M059J (cell line): ENCODE measurements at regions not wholly inside any gene's neighbourhood (a gene's known extent, or its start where the extent isn't known, plus 50 kb on each side); places are given as distances from the start of the nearest gene placed in this dataset.
"Not testable (repeated sequence)": the region's sequence is repeated elsewhere in the genome, so short reads cannot be mapped to it uniquely, and the experiment has no call there.

Source experiments
- DNase-seq: peaks from one replicate; pipeline ENCODE4 v3.0.0-alpha.2; 2012; ENCODE audit warnings: low read depth

DNA sequence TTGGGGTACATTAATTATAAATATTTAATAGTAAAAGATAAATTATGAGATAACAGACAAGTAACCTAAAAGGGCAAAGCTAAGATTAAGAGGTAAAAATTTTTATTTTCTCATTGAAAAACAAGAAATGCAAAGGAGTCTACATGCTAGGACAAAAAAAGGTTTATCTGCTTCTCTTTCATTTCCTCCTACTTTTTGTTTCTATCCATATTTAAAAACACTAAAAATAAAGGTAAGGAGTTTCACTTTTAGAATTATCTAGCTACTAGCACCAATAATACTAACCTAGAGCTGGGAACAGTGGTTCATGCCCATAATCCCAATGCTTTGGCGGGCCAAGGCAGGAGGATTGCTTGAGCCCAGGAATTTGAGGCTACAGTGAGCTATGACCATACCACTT is 1551.7 kb upstream of the SLC39A10 start:
- no peak for DNase-seq

DNA sequence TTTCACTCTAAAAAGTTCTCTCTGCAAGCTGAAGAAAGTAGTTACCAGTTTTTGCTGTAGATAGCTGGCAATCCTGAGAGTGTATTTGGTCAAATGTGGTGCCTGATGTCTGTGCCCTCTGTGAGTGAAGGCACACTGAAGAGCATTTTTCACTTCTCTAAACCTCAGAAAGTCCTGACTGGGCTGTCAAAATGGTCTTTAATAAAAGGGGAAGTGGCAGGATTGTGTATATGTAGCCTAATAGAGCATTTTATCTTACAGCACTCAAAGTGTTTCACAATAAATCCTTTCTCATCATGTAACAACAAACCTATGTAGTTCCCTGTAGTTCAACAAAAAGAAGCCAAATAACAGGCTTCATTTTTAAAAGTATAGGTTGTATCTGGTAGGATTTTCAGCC is 1552.3 kb upstream of the SLC39A10 start:
- no peak for DNase-seq

DNA sequence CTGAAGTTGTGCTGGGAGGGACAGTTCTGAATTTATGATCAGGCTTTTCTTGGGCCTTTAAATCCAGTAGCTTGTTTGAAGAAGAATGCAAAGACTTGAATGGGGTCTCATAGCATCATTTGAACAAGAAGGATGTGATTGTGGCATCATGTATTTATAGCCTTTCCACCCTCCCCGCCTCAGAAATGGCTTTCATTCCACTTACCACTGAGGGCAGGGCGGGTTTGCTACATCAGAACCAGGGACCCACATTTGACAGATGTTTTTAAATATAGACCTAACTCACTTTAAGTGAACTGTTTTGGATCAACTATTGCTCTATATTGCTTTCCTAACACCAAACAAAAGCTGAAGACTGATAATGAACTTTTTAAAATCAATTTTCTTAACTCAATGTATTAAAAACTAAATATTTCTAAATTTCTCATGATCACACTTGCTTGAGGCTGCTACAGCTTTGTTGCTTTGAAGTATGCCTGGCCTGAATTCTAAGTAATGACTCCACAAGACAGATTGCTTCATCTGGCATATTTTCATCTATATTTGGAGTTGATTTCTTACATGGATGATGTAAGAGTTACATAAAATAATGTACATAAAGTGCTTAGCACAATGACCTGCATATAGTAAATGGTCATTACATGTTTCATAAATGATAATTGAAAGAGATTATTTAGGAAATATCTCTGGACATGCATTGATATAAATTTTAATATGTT is 1552.9 kb upstream of the SLC39A10 start:
- DNase-seq = no peak

DNA sequence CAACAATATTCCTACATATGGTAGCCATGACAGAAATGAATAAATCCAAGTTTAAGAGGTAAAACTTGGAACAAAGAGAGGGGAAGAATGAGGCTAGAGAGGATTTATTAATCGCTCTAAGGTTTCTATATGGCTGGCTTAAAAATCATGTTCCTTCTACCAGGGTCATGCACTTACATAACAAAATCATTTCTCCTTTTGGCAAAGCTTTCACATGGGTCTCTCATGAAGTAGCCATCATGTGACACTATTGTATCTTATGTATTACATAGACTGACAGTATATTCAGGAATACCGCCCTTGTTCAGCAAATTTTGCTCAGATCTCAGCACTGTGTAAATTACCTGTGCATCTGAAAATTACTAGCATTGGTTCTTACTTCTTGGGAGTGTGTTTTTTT is 1554.5 kb upstream of the SLC39A10 start:
- DNase-seq = no peak

DNA sequence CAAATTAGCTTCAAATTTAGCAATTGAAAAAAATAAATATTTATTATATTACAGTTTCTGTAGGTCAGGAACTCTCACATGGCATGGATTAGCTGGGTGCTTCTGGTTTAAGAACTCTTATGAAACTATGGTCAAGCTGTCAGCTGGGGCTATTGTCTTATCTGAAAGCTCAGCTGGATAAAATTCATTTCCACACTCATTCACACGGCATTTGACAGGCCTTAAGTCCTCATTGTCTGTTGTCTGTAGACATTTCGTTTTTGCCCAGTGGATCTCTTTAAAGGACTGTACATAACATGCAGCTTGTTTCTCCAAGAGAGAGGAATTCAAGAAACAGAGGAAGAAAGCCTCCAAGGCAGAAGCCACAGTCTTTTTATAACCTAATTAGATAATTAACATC is 1556.8 kb upstream of the SLC39A10 start:
- DNase-seq = no peak

DNA sequence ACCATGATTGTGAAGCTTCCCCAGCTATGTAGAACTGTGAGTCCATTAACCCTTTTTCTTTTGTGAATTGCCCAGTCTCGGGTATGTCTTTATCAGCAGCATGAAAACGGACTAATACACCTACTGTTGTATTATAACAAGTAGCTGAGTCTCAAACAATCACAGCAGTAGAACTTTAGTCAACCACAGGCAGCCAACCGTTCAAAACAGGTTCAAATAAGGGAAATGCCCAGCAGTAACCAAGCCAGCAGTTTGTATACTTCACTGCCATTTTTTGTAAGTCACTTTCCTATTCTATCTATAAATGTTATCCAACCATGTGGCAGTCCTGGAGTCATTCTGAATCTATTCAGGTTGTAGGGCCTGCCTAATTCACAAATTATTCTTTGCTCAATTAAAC is 1560.6 kb upstream of the SLC39A10 start:
- DNase-seq = no peak

DNA sequence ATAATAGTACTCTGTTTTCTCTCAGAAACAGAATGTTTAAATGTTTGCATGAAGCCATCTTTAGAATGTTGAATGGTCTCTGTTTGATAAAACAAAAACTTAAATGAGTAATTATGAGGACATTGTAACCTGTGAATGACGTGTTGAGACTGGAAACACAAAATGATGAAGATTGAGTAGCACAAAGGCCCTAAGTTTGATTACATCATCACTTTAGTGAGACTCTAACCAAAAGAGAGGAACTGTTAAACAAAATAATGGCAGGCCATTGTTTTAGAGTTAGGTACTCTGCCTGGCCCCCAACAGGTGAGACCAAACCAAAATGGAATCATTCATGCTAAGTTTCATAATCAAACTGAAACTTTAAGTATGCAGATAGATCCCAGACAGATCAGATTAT is 1561.7 kb upstream of the SLC39A10 start:
- DNase-seq = no peak

DNA sequence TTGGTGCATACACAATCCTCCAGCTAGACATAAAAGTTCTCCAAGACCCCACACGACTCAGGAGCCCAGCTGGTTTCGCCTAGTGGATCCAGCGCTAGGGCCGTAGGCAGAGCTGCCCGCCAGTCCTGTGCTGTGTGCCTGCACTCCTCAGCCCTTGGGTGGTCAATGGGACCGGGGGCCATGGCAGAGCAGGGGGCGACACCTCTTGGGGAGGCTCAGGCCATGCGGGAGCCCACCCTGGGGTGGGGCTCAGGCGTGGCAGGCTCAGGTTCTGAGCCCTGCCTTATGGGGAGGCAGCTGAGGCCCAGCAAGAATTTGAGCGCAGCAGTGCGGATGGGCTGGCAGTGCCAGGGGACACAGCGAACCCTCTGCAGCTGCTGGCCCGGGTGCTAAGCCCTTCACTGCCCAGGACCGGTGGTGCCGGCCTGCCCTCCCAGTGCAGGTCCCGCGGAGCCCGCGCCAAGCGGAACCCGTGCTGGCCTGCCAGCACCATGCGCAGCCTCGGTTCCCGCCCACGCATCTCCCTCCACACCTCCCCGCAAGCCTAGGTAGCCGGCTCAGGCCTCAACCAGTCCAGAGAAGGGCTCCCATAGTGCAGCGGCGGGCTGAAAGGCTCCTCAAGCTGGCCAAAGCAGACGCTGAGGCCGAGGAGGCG is 1566.6 kb upstream of the SLC39A10 start:
- DNase-seq = no peak

DNA sequence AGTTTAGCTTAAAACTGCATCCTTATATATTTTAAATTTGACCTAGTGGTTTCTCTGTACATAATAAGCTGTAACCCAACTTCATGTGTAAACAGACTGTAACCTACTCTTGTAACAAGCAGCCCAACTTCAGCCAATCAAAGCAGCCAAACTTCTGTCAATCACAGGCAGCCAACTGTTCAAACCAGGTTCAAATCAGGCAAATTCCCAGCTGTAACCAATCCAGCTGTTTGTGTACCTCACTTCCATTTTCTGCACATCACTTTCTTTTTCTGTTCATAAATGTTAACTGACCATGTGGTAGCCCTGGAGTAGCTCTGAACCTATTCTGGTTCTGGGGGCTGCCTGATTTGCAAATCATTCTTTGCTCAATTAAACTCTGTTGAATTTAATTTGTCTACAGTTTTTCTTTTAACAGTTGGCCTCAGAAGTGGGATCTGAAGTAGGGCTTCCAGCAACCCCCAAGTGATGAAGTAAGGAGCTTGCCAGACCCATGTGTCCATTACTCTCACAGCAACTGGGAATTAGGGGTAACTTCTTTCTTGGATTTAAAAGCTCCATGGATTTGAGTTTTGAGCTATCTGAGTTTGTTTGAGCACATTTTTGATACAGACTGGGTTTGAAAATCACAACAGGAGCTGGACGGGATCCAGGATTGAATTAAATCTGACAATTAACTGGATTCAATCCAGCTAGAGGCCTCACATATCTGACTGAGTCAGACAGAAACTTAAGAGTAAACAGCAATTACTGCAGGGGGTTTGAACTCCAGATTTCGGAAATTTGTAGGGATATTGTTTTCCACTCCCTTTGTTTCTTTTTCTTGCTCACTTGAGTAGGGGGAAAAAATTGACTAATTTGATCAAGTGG is 1569.7 kb upstream of the SLC39A10 start:
- DNase-seq = peak; percentile 9

DNA sequence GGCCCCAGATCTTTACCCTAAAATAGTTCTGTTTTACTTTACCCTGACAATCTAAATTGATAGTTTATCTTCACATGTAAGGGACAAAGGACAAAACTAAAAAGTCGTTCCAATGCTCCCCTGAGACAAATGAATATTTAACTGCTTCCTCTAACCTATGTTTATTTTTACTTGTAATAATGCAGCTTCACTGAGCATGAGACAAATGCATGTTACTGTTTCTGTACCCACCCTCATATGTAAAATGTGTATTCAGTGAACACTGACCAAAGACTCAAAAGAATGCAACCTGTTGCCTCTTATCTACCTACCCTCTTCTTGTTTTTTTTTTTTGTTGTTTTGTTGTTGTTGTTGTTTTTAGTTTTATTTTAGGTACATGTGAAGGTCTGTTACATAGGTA is 1570.9 kb upstream of the SLC39A10 start:
- DNase-seq = no peak

DNA sequence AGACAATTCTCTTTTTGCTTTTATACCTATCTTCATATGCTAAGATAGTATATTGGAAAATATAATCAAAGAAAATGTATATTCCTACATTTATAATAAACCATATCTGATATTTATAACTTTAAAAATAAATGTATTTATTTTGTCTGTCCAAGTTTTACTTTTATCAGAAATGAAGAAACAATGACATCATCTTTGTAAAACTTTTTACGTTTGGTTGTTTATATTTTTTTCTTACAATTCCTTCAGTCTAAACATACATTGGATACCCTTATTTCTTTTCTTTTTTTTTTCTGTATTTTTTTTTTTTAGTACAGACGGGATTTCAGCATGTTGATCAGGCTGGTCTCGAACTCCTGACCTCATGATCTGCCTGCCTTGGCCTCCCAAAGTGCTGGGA is 1577.0 kb upstream of the SLC39A10 start:
- no peak for DNase-seq

DNA sequence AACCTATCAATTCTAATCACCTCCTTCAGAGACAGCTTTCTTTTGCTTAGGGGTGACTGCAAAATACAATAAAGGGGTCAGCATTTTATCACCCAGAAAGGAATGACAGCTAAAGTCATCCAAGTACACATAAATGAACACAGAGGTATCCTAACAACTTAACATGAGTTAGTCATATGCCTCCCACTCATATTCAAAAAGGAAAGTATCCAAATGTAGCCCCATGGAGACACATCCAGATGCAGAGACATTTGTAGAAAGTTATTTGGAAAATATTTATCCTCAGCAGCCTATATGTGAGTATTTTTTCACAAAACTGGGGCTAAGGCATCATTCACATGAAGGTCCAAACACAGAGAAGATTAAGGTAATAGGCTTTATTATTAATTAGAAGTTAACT is 1579.7 kb upstream of the SLC39A10 start:
- DNase-seq = no peak

DNA sequence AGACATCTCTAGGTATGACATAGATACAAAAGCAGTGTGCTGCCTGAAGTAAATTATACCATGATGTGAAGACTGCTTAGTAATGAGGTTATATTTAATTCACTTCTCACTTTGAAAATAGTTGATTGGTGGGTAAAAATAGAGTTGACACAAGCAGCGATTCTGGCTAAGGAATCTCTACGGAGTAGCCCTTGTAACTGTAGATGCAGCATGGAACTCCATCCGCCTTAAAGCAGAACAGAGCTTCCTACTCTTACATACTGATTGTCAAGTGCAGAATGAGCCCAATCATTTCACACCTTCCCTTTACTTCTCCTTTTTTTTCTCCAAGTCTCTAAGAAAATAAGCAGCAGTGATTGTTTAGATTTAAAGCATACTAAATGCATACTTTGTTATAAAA is 1594.6 kb upstream of the SLC39A10 start:
- DNase-seq = no peak

DNA sequence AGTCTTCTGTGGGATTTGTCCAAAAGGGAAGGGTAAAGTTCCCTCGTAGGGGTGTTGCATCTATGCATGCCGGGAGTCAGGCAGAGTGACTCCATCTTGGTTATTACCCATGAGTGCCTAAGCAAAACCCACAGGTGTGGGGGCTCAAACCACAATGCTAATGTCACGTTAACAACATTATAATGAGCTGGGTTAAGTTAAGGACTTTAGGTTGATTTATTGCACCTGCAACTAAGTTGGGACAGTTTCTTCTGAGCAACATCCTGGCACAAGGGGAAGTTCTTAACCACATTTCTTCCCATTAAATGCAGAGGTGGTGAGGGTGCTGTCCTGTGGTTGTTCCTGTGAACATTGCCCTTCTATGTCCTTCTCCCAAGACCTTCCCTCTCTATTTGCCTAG is 1596.8 kb upstream of the SLC39A10 start:
- DNase-seq = no peak

DNA sequence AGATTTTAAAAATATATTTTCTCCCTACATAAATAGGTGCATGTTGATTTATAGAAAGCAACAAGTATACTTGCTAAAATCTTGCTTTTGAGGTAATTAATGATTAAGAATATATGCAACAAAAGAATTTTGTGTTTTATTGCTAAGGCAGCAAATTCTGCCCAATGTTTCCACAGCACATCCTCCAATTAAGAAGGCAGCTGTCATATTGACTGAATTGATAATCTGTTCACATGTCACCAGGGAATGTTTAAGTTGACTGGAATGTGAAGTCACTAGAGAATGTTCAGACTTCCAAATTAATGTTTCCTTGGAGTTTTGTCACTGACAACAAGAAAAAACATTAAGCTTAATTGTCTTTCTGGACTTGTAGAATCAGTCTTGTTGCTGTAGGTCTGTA is 1602.7 kb upstream of the SLC39A10 start:
- no peak for DNase-seq

DNA sequence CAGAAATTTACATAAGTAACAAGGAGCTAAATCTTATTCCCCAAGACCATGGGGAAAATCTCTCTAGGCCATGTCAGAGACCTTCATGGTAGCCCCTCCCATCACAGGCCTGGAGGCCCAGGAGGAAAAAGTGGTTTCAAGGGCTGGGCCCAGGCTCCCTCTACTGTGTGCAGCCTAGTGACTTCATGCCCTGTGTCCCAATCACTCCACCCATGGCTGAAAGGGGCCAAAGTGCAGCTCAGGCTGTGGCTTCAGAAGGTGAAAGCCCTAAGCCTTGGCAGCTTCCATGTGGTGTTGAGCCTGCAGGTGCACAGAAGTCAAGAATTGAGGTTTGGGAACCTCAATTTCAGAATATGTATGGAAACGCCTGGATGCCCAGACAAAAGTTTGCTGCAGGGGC is 1612.7 kb upstream of the SLC39A10 start:
- no peak for DNase-seq

DNA sequence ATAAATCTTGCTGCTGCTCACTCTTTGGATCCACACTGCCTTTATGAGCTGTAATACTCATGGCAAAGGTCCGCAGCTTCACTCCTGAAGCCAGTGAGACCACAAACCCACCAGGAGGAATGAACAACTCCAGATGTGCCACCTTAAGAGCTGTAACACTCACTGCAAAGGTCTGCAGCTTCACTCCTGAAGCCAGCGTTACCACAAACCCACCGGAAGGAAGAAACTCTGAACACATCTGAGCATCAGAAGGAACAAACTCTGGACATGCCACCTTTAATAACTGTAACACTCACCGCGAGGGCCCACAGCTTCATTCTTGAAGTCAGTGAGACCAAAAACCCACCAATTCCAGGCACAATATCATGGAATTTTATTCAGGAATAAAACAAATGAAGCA is 1635.9 kb upstream of the SLC39A10 start:
- not testable (repeated sequence) for DNase-seq

DNA sequence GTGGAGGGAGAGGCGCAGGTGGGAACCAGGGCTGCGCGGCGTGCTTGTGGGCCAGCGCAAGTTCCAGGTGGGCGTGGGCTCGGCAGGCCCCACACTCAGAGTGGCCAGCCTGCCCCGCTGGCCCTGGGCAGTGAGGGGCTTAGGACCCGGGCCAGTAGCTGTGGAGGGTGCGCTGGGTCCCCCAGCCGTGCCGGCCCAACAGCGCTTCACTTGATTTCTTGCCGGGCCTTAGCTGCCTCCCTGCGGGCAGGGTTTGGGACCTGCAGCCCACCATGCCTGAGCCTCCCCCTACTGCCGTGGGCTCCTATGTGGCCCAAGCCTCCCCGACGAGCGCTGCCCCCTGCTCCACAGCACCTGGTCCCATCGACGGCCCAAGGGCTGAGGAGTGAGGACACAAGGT is 1636.9 kb upstream of the SLC39A10 start:
- no peak for DNase-seq

DNA sequence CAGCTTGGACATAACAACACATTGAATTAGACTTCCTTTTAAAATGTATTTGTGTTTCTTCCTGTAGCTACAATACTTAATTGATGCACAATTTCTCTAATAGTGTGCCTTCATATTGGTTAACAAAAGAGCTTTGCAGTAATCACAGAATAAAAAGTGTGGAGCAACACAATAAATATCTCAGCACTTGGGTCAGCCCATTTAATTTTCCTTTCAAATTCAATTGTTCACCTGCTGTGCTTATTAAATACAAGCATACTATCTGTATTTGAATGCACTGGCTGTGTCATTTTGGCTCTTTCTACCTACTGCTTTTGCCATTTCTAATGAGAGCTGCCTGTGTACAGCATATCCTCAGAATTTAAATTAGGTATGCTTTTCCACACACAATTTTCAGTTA is 1641.3 kb upstream of the SLC39A10 start:
- DNase-seq = no peak

DNA sequence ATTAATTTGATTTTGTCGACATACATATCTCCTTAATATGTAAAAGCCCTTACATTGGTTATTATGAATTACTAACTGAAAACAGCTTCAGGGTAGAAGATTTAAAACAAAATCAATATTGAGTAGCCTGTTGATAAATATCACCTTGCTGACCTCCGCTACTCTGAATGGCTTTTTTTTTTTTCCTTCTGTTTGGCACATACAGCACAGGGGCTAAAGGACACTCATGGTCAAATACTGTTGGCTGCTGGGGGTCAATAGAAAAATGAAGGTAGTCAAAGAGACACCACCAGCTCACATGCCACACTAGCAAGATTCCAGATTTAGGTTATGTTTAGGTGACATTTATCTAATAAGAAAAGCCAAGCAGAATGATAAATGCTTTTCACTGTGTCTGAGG is 1642.4 kb upstream of the SLC39A10 start:
- DNase-seq = no peak

DNA sequence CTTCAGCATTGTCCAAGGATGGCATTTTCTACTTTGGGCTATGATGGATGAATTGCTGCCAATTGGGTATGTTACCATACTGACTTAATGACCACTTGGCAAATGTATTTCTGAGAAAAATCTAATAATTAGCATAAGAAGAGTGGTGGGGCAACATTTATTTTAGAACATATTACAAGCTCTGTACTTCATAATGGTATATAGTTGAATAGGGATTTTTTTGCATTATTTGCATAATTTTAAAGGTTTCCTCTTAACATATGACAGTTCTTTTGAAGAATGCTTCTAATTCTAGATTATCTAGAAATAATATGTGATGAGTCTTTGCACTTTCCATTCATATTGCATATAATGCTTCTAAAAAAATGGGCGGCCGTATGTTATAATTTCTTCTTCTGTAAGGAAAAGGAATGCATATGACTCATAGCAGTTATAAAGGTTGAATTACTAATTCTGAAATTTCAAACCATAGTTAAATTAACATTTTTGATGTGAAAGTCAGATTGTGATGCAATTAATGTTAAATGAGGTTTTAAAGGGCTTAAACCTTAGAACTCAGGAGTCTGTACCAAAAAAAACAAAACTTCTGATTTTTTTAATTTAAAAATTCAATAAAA is 1652.3 kb upstream of the SLC39A10 start:
- DNase-seq = no peak

DNA sequence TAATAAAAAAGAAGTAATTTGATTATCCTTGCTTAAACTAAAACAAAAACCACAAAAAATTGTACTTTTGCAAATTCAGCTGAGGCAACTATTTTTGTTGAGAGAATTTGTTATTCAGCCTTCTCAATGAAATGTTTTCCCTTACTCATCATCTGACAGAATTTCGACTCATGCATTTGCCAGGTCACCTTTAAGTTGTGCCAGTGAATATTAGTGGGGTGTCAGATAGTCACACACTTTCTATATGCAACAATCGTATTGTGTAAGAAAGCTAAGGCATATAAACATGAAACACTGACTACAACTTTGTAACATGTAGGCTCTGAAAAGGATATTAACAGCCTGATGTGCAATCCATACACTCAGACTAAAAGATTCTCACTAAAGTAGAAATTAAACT is 1653.1 kb upstream of the SLC39A10 start:
- no peak for DNase-seq
